COLO829 (cell line): ENCODE measurements at regions not wholly inside any gene's neighbourhood (a gene's known extent, or its start where the extent isn't known, plus 50 kb on each side); places are given as distances from the start of the nearest gene placed in this dataset.
"Not testable (repeated sequence)": the region's sequence is repeated elsewhere in the genome, so short reads cannot be mapped to it uniquely, and the experiment has no call there.

Experiments
- DNase-seq: peaks from one replicate; pipeline ENCODE4 v3.0.0; 2012; ENCODE audit warnings: low spot score

GRCh38 chr12:87679251-87679650 is 349.9 kb downstream of the C12orf50 start:
- DNase-seq = no peak

- DNase-seq = no peak
Observed at GRCh38 chr12:87678453-87678852, 350.7 kb downstream of the C12orf50 start.

GRCh38 chr12:87676731-87677130 is 352.5 kb downstream of the C12orf50 start:
- DNase-seq = no peak

- DNase-seq = no peak
Observed at GRCh38 chr12:87671757-87672156, 357.4 kb downstream of the C12orf50 start.

GRCh38 chr12:87670448-87670847 is 358.8 kb downstream of the C12orf50 start:
- no peak for DNase-seq

GRCh38 chr12:87667378-87667777 is 361.8 kb downstream of the C12orf50 start:
- peak; percentile 18 for DNase-seq

- no peak for DNase-seq
Observed at GRCh38 chr12:87661786-87662377, 367.3 kb downstream of the C12orf50 start.

- no peak for DNase-seq
Observed at GRCh38 chr12:87660987-87661774, 368.0 kb downstream of the C12orf50 start.

GRCh38 chr12:87660291-87660690 is 368.9 kb downstream of the C12orf50 start:
- DNase-seq = no peak

- DNase-seq = no peak
Observed at GRCh38 chr12:87656311-87656710, 372.9 kb downstream of the C12orf50 start.

GRCh38 chr12:87651670-87652425 is 377.4 kb downstream of the C12orf50 start:
- DNase-seq = no peak

GRCh38 chr12:87642245-87642644 is 387.0 kb downstream of the C12orf50 start:
- no peak for DNase-seq

- no peak for DNase-seq
Observed at GRCh38 chr12:87618199-87618598, 411.0 kb downstream of the C12orf50 start.

GRCh38 chr12:87612996-87613395 is 416.2 kb downstream of the C12orf50 start:
- DNase-seq = no peak

GRCh38 chr12:87608321-87608720 is 420.9 kb downstream of the C12orf50 start:
- DNase-seq = no peak

- DNase-seq = no peak
Observed at GRCh38 chr12:87603727-87604126, 425.5 kb downstream of the C12orf50 start.

GRCh38 chr12:87599459-87599858 is 429.7 kb downstream of the C12orf50 start:
- DNase-seq = no peak

GRCh38 chr12:87597114-87597513 is 432.1 kb downstream of the C12orf50 start:
- DNase-seq = no peak

- no peak for DNase-seq
Observed at GRCh38 chr12:87596636-87597035, 432.6 kb downstream of the C12orf50 start.

- DNase-seq = no peak
Observed at GRCh38 chr12:87596134-87596533, 433.1 kb downstream of the C12orf50 start.

GRCh38 chr12:87585882-87586557 is 443.2 kb downstream of the C12orf50 start:
- DNase-seq = no peak

GRCh38 chr12:87579091-87579490 is 450.1 kb downstream of the C12orf50 start:
- DNase-seq = not testable (repeated sequence)
